A549 (cell line): ENCODE measurements at regions not wholly inside any gene's neighbourhood (a gene's known extent, or its start where the extent isn't known, plus 50 kb on each side); places are given as distances from the start of the nearest gene placed in this dataset.

Experiments
- ATAC-seq, 2 experiments: fragments of 200-7000 bp in 1 of 2; fragments of >200 bp in 1 of 2; cut with Nextera tagmentation in 1 of 2; cut with Tn5 transposase in 1 of 2; 3 replicates each; pipeline versions ENCODE4 v1.8.0 to v1.9.1; 2018 to 2020; ENCODE audit warnings: mild to moderate bottlenecking in 1 of 2, moderate library complexity in 1 of 2
- CTCF ChIA-PET: fragments of 300-600 bp; sonication (Branson Sonifier 250); formaldehyde crosslinking; extraction: SDS; loops from one replicate; lab custom pipeline; 2021; ENCODE audit warnings: antibody characterized with exemption, inconsistent platforms; lab: Yijun Ruan, JAX
- POLR2A ChIA-PET: fragments of 350-600 bp; formaldehyde crosslinking; extraction: SDS; loops from one replicate; lab custom pipeline; 2021; ENCODE audit warnings: antibody characterized with exemption, inconsistent platforms; lab: Yijun Ruan, JAX
- DNase-seq, 2 experiments: peaks; one replicate each; pipeline versions ENCODE4 v3.0.0 to v3.0.0-alpha.2; 2011 to 2016; ENCODE audit warnings: low read depth in 1 of 2, low spot score in 1 of 2
- FAIRE-seq: peaks from 2 replicates; lab custom pipeline; 2011; peaks lifted over from hg19 to GRCh38; lab: Jason Lieb, UNC
- H3K27ac ChIP-seq, 2 experiments: fragments of >200 bp; sonication (Bioruptor Twin); formaldehyde crosslinking; 3 replicates each; pipeline ENCODE4 v1.5.1; 2016 to 2017
- H3K4me1 ChIP-seq: fragments of >200 bp; sonication (Bioruptor Twin); formaldehyde crosslinking; 3 replicates; pipeline ENCODE4 v1.6.1; 2016
- H3K4me2 ChIP-seq: fragments of >200 bp; sonication (Bioruptor Twin); formaldehyde crosslinking; 3 replicates; pipeline ENCODE4 v1.6.1; 2016
- H3K4me3 ChIP-seq: fragments of >200 bp; sonication (Bioruptor Twin); formaldehyde crosslinking; 3 replicates; pipeline ENCODE4 v1.5.1; 2016
- H3K9me3 ChIP-seq: fragments of >200 bp; sonication (Bioruptor Twin); formaldehyde crosslinking; 3 replicates; pipeline ENCODE4 v1.6.1; 2016
- BHLHE40 ChIP-seq: IDR thresholded peaks from 2 replicates; pipeline ENCODE4 v1.6.1; 2012; ENCODE audit warnings: low read depth, low read length, inconsistent platforms
- CBX8 ChIP-seq: fragments of 200-600 bp; sonication (generic); IDR thresholded peaks from 2 replicates; pipeline ENCODE4 v1.6.1; 2016
- CTCF ChIP-seq: fragments of >200 bp; sonication (Bioruptor Twin); formaldehyde crosslinking; IDR thresholded peaks from 3 replicates; pipeline ENCODE4 v1.5.1; 2016
- EHF ChIP-seq: fragments of 250-450 bp; sonication (Bioruptor Pico); IDR thresholded peaks from 2 replicates; pipeline ENCODE4 v1.5.0; 2020; ENCODE audit warnings: mild to moderate bottlenecking
- EHMT2 ChIP-seq: fragments of 200-600 bp; sonication (generic); IDR thresholded peaks from 2 replicates; pipeline ENCODE4 v1.6.1; 2016; ENCODE audit warnings: antibody characterized with exemption, low read depth, mild to moderate bottlenecking, moderate library complexity
- ESRRA ChIP-seq: fragments of 150-350 bp; IDR thresholded peaks from 2 replicates; pipeline ENCODE4 v1.6.1; 2014; ENCODE audit warnings: mild to moderate bottlenecking, low read length, borderline replicate concordance
- FOSB ChIP-seq: fragments of 250-450 bp; sonication (Bioruptor Pico); IDR thresholded peaks from 2 replicates; pipeline ENCODE4 v1.5.0; 2020; ENCODE audit warnings: mild to moderate bottlenecking, moderate library complexity
- HDAC2 ChIP-seq: fragments of 200-600 bp; sonication (generic); IDR thresholded peaks from 2 replicates; pipeline ENCODE4 v1.6.1; 2016
- KDM1A ChIP-seq: fragments of 200-600 bp; sonication (generic); IDR thresholded peaks from 2 replicates; pipeline ENCODE4 v1.6.1; 2016; ENCODE audit warnings: low read depth, mild to moderate bottlenecking
- KDM5A ChIP-seq: fragments of 200-600 bp; sonication (generic); IDR thresholded peaks from 2 replicates; pipeline ENCODE4 v1.6.1; 2016; ENCODE audit warnings: antibody characterized with exemption, mild to moderate bottlenecking
- MAX ChIP-seq: IDR thresholded peaks from 2 replicates; pipeline ENCODE4 v1.6.1; 2012
- NPAS2 ChIP-seq: fragments of 250-450 bp; sonication (Bioruptor Pico); IDR thresholded peaks from 2 replicates; pipeline ENCODE4 v1.8.0; 2022; ENCODE audit warnings: mild to moderate bottlenecking, moderate library complexity, borderline replicate concordance
- NR3C1 ChIP-seq: fragments of >200 bp; sonication (Bioruptor Twin); formaldehyde crosslinking; IDR thresholded peaks from 3 replicates; pipeline ENCODE4 v1.6.1; 2017
- PHF8 ChIP-seq: fragments of 200-600 bp; sonication (generic); IDR thresholded peaks from 2 replicates; pipeline ENCODE4 v1.6.1; 2016; ENCODE audit warnings: low read depth, mild to moderate bottlenecking, antibody characterized with exemption, moderate library complexity, borderline replicate concordance
- POLR2A ChIP-seq: IDR thresholded peaks from 2 replicates; pipeline ENCODE4 v1.6.1; 2012; ENCODE audit warnings: mild to moderate bottlenecking, low read length
- RARB ChIP-seq: fragments of 250-450 bp; sonication (Bioruptor Pico); IDR thresholded peaks from 2 replicates; pipeline ENCODE4 v1.8.0; 2021; ENCODE audit warnings: mild to moderate bottlenecking, moderate library complexity
- RCOR1 ChIP-seq: fragments of 150-350 bp; IDR thresholded peaks from 2 replicates; pipeline ENCODE4 v1.6.1; 2014; ENCODE audit warnings: antibody characterized with exemption, low read length, low read depth
- SREBF2 ChIP-seq: fragments of 450-650 bp; IDR thresholded peaks from 2 replicates; pipeline ENCODE4 v1.6.1; 2014; ENCODE audit warnings: mild to moderate bottlenecking, moderate library complexity
- TP53 ChIP-seq: fragments of 250-450 bp; sonication (Bioruptor Pico); IDR thresholded peaks from 2 replicates; pipeline ENCODE4 v1.5.0; 2021; ENCODE audit warnings: mild to moderate bottlenecking, moderate library complexity
- USF2 ChIP-seq: fragments of 450-650 bp; IDR thresholded peaks from 2 replicates; pipeline ENCODE4 v1.6.1; 2014; ENCODE audit warnings: antibody characterized with exemption
- ZC3H11A ChIP-seq: fragments of 450-650 bp; IDR thresholded peaks from 2 replicates; pipeline ENCODE4 v1.6.1; 2014; ENCODE audit warnings: antibody characterized with exemption, mild to moderate bottlenecking
- ZFP36 ChIP-seq: fragments of 450-650 bp; IDR thresholded peaks from 2 replicates; pipeline ENCODE4 v1.6.1; 2014; ENCODE audit warnings: borderline replicate concordance; ENCODE audit not compliant: partially characterized antibody
- ZSCAN20 ChIP-seq: fragments of 250-450 bp; sonication (Bioruptor Pico); IDR thresholded peaks from 2 replicates; pipeline ENCODE4 v1.8.0; 2022; ENCODE audit warnings: mild to moderate bottlenecking, moderate library complexity
- WGBS: methylation state at CpG from one replicate; pipeline ENCODE4 v1.1.6; 2017; ENCODE audit errors: missing lambda C conversion rate; 5-methylcytosine and 5-hydroxymethylcytosine counted together
- TF ChIP-seq, protein P1 (sequence below): fragments of 200-600 bp; sonication (generic); IDR thresholded peaks from 2 replicates; pipeline ENCODE4 v1.6.1; 2016; ENCODE audit warnings: antibody characterized with exemption, mild to moderate bottlenecking, moderate library complexity

DNA sequence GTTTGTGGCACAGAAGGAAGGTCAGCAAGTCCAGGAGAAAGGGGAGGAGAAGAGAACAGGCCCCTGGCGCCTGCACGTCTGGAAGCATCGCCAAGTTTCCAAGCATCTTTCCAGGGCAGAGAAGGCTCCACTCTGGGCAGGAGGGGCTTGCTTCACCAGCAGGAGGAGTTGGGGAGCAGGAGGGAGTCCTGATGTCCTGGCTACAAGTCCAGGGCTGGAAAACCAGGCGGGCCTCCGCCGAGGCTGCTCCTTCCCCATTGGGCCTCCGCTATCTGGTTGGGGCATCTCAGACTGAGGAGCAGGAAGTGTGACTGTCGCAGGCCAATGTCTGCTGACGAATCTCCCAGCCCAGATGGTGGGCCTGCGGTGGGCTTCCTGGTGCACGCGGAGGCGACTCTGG lies 421.9 kb downstream of the PREX1 start:
- CTCF ChIA-PET, result interaction anchor here (1.0 to 1.4 kb wide), 2 partner anchors 215 kb away, joined by 5 to 6 read pairs; no protein-coding TSS in a partner anchor

DNA sequence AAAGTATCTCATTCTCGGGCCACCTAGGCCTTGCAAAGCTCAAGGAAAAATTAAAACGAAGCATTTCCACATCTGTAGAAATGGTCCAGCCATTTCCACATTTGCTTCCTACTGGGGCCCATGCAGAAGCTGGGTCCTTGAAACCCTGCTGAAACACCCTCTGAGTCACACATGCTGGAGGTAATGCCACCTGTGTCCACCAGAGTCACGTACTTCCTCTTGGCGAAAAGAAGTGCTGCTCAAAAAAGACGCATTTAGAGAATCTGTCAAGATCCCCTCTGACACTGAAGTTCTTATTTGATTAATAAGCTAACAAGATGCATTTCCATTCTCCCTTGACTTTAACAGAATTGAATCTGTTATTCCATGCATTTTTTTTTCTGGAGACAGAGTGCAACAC lies 423.2 kb downstream of the PREX1 start:
- Histone ChIP-seq H3K4me2 (no peak overlapping the region), H3K27ac (no peak overlapping the region), H3K9me3 (no peaks in the 10 kb centered on the region), H3K4me1 (peaks cover 3% of the 10 kb centered on the region; the same call in 2 of the 3 replicates), H3K4me3 (no peak overlapping the region)
- no peak for FAIRE-seq
- DNase-seq, result peak; percentile 13 to 32
- TF ChIP-seq PHF8 (no peak), MAX (no peak), ZSCAN20 (CRISPR knock-in tag) (no peak), POLR2A (no peak), KDM1A (no peak), ZFP36 (no peak), ZC3H11A (no peak), FOSB (CRISPR knock-in tag) (no peak), ESRRA (no peak), RCOR1 (no peak), TP53 (CRISPR knock-in tag) (no peak), KDM5A (no peak), EHMT2 (no peak), BHLHE40 (no peak), SREBF2 (no peak), CTCF (no peak), HDAC2 (no peak)
- TF ChIP-seq, protein P1, sequence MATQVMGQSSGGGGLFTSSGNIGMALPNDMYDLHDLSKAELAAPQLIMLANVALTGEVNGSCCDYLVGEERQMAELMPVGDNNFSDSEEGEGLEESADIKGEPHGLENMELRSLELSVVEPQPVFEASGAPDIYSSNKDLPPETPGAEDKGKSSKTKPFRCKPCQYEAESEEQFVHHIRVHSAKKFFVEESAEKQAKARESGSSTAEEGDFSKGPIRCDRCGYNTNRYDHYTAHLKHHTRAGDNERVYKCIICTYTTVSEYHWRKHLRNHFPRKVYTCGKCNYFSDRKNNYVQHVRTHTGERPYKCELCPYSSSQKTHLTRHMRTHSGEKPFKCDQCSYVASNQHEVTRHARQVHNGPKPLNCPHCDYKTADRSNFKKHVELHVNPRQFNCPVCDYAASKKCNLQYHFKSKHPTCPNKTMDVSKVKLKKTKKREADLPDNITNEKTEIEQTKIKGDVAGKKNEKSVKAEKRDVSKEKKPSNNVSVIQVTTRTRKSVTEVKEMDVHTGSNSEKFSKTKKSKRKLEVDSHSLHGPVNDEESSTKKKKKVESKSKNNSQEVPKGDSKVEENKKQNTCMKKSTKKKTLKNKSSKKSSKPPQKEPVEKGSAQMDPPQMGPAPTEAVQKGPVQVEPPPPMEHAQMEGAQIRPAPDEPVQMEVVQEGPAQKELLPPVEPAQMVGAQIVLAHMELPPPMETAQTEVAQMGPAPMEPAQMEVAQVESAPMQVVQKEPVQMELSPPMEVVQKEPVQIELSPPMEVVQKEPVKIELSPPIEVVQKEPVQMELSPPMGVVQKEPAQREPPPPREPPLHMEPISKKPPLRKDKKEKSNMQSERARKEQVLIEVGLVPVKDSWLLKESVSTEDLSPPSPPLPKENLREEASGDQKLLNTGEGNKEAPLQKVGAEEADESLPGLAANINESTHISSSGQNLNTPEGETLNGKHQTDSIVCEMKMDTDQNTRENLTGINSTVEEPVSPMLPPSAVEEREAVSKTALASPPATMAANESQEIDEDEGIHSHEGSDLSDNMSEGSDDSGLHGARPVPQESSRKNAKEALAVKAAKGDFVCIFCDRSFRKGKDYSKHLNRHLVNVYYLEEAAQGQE, result no peak
- ChIA-PET POLR2A (no interaction called here), CTCF (interaction anchor here (1.4 kb wide), 1 partner anchor 216 kb away, joined by 6 read pairs; no protein-coding TSS in a partner anchor)
- WGBS, result 45% methylated on average over 5 of the region's 5 CpGs
- ATAC-seq, result peak; percentile 45 to 50; a peak in 2 of 6 replicates

More for the DNA sequence above, 421.9 kb downstream of the PREX1 start:
- peak in 1 of 2 experiments; percentile 60; a peak in 3 of 6 replicates for ATAC-seq
- Histone ChIP-seq H3K4me2 (no peak overlapping the region), H3K9me3 (no peaks in the 10 kb centered on the region), H3K4me1 (no peaks in the 10 kb centered on the region)
- WGBS, result 82% methylated on average over 13 of the region's 13 CpGs
- TF ChIP-seq NR3C1 (no peak), NPAS2 (CRISPR knock-in tag) (no peak), USF2 (no peak), EHF (CRISPR knock-in tag) (no peak), RARB (no peak), CBX8 (no peak)
- TF ChIP-seq, all 56 proteins: peak for 0
- H3K4me3 ChIP-seq, result no peak overlapping the region
- POLR2A ChIA-PET, result no interaction called here
- no peak for FAIRE-seq
- no peak overlapping the region for H3K27ac ChIP-seq
- peak in 1 of 2 experiments; percentile 14 for DNase-seq
